ENCODE measurements at regions not wholly inside any gene's neighbourhood (a gene's known extent, or its start where the extent isn't known, plus 50 kb on each side); places are given as distances from the start of the nearest gene placed in this dataset.

DNA sequence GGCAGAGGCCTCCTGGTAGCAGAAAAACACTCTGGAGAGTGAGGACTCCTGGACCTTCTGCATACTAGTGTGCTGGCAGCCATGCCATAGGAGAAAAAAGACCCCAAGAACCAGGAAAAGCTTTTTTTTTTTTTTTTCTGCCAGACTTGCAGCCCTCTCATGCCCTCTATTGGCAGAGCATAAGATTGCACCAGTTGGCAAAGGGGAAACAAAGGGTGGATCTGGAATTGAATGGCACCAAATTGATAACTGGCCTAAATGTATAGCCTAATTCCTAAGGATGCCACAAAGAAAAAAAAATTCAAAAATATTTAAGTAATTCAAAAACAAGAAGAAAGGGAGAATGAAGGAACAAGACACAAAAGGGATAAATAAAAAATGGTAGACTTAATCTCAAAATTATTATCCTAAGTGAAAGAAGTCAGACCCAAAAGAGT lies 112.5 kb upstream of the GHITM start:
- Histone ChIP-seq H3K4me2 (ENCODE audit: low read length) (no peak overlapping the region), H3K27me3 (ENCODE audit: insufficient read depth, low read length) (peaks cover 8% of the 10 kb centered on the region), H3K4me1 (ENCODE audit: control insufficient read depth in 1 of 2, insufficient read depth in 2 of 2, low read length in 2 of 2) (no peaks in the 10 kb centered on the region), H3K9me2 (ENCODE audit: insufficient read depth) (no peaks in the 10 kb centered on the region), H3K9ac (ENCODE audit: low read length) (no peak overlapping the region), H3K4me3 (replicated peaks in 1 of 2; ENCODE audit: low read depth in 1 of 2, low read length in 2 of 2) (no peak overlapping the region), H2AFZ (ENCODE audit: low read depth, low read length, poor library complexity, severe bottlenecking) (no peak overlapping the region), H3K27ac (ENCODE audit: low read depth, low read length) (no peak overlapping the region), H4K20me1 (ENCODE audit: insufficient read depth) (no peaks in the 10 kb centered on the region), H3K79me2 (ENCODE audit: insufficient read depth, low read length) (no peaks in the 10 kb centered on the region), H3K36me3 (ENCODE audit: control insufficient read depth in 1 of 2, insufficient read depth in 2 of 2, low read length in 2 of 2) (no peaks in the 10 kb centered on the region), H3K9me3 (ENCODE audit: control insufficient read depth in 1 of 2, insufficient read depth in 1 of 2, low read depth in 1 of 2, low read length in 2 of 2) (no peaks in the 10 kb centered on the region)
- ATAC-seq (no peak), DNase-seq (ENCODE audit: low read depth, low spot score) (peak; percentile 7)
- ChIA-PET RAD21 (ENCODE audit: low non-redundant PET in 1 of 2, low total read pairs in 2 of 2, uncharacterized antibody in 2 of 2, unreplicated experiment in 2 of 2) (no interaction called here), CTCF (interaction anchor here (0.6 to 1.1 kb wide), 9 partner anchors 8 to 112 kb away, joined by 3 to 7 read pairs (median 3); no protein-coding TSS in a partner anchor), POLR2A (no interaction called here)
- no TSS peak for BruUV-seq (replicated peaks)
- intact Hi-C loops (cut with micrococcal nuclease): no loop called here
- TF ChIP-seq ATF3 (IDR thresholded peaks at IDR 0.05) (no peak), CTCF (IDR thresholded peaks at IDR 0.05 in 2 of 3, conservative IDR thresholded peaks at IDR 0.05 in 1 of 3; ENCODE audit: borderline replicate concordance in 1 of 3, insufficient read depth in 1 of 3, low read depth in 2 of 3, low read length in 2 of 3) (peak; percentile 20 to 86 (median 79); a peak in 5 of 6 replicates), RAD21 (IDR thresholded peaks at IDR 0.05; ENCODE audit: low read depth) (peak; percentile 49; the same call in 1 of the 2 replicates), SP1 (IDR thresholded peaks at IDR 0.05; ENCODE audit: low read depth) (no peak)

DNA sequence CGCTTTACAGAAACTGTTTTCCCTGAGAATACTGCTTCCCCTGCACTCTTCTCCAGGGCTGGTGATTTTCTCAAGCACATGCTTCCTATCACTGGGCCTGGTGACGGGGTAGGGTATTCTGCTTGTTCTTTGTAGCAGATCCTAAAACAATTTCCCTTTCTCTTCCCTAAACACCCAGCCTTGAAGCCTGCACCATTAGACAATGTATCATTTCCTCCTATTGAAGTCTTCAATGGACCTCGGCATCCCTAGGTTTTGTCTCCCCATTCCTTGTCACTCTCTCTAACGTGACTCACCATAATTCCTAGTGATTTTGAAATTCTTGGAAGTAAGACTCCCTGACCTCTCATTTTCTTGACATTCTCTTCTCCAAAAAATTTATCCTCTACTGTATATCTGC lies 109.5 kb upstream of the GHITM start:
- ChIA-PET CTCF (no interaction called here), RAD21 (ENCODE audit: low non-redundant PET in 1 of 2, low total read pairs in 2 of 2, uncharacterized antibody in 2 of 2, unreplicated experiment in 2 of 2) (no interaction called here), POLR2A (no interaction called here)
- Histone ChIP-seq H3K4me2 (ENCODE audit: low read length) (no peak overlapping the region), H2AFZ (ENCODE audit: low read depth, low read length, poor library complexity, severe bottlenecking) (no peak overlapping the region), H3K9ac (ENCODE audit: low read length) (no peak overlapping the region), H4K20me1 (ENCODE audit: insufficient read depth) (no peaks in the 10 kb centered on the region), H3K27ac (ENCODE audit: low read depth, low read length) (no peak overlapping the region), H3K4me1 (ENCODE audit: control insufficient read depth in 1 of 2, insufficient read depth in 2 of 2, low read length in 2 of 2) (no peaks in the 10 kb centered on the region), H3K9me2 (ENCODE audit: insufficient read depth) (no peaks in the 10 kb centered on the region), H3K79me2 (ENCODE audit: insufficient read depth, low read length) (no peaks in the 10 kb centered on the region), H3K9me3 (ENCODE audit: control insufficient read depth in 1 of 2, insufficient read depth in 1 of 2, low read depth in 1 of 2, low read length in 2 of 2) (no peaks in the 10 kb centered on the region), H3K27me3 (ENCODE audit: insufficient read depth, low read length) (peaks cover 8% of the 10 kb centered on the region), H3K4me3 (replicated peaks in 1 of 2; ENCODE audit: low read depth in 1 of 2, low read length in 2 of 2) (no peak overlapping the region), H3K36me3 (ENCODE audit: control insufficient read depth in 1 of 2, insufficient read depth in 2 of 2, low read length in 2 of 2) (no peaks in the 10 kb centered on the region; a peak in 1 of 4 replicates)
- ATAC-seq: no peak
- no peak for DNase-seq (ENCODE audit: low read depth, low spot score)
- no peak for TF ChIP-seq JUND (IDR thresholded peaks at IDR 0.05)
- no peak for TF ChIP-seq FOSL1 (IDR thresholded peaks at IDR 0.05; ENCODE audit: low read depth)
- no peak for TF ChIP-seq POLR2A (IDR thresholded peaks at IDR 0.05; ENCODE audit: borderline replicate concordance, extremely low read depth, insufficient read depth, insufficient read length)
- TF ChIP-seq ZBTB33 (IDR thresholded peaks at IDR 0.05; ENCODE audit: extremely low read depth, insufficient replicate concordance, low read length): no peak
- no peak for TF ChIP-seq CBX3 (IDR thresholded peaks at IDR 0.05; ENCODE audit: low read depth)
- TF ChIP-seq MAX (IDR thresholded peaks at IDR 0.05): no peak
- no peak for TF ChIP-seq ELF1 (IDR thresholded peaks at IDR 0.05; ENCODE audit: borderline replicate concordance, low read depth)
- no peak for TF ChIP-seq CEBPB (IDR thresholded peaks at IDR 0.05; ENCODE audit: low read depth)
- TF ChIP-seq SRF (IDR thresholded peaks at IDR 0.05; ENCODE audit: low read depth): no peak
- no TSS peak for BruUV-seq (replicated peaks)
- intact Hi-C loops (cut with micrococcal nuclease): no loop called here

Data from HCT116 (cell line).